ENCODE measurements at regions not wholly inside any gene's neighbourhood (a gene's known extent, or its start where the extent isn't known, plus 50 kb on each side); places are given as distances from the start of the nearest gene placed in this dataset.
"Not testable (repeated sequence)": the region's sequence is repeated elsewhere in the genome, so short reads cannot be mapped to it uniquely, and the experiment has no call there.

DNA sequence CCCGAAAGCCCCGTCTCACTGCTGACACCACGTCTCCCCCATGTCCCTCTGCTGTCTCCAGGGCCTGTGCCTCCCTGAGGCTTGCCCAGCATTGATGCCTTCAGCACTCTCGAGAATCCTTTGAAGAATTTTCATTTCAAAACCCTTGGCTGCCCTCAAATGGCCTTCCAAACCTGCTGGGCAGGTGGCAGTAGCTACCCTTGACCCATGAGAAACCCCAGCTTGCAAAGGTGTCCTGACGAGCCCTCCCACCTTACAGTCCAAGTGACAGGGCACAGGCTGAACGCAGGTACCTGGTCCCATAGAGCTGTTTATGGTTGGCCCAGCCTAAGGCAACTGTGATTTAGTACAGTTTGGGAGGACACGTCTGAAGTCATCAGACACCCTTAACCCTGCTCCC is 97.2 kb upstream of the SPIN1 start:
- no peak for ATAC-seq
- DNase-seq (ENCODE audit: low spot score) = no peak

GRCh38 chr9:88289532-88289931 is 98.7 kb upstream of the SPIN1 start:
- DNase-seq (ENCODE audit: low spot score) (no peak), ATAC-seq (no peak)
- intact Hi-C loops (cut with DNase I) = no loop called here

More for the DNA sequence above, 97.2 kb upstream of the SPIN1 start:
- intact Hi-C loops (cut with DNase I) = no loop called here

DNA sequence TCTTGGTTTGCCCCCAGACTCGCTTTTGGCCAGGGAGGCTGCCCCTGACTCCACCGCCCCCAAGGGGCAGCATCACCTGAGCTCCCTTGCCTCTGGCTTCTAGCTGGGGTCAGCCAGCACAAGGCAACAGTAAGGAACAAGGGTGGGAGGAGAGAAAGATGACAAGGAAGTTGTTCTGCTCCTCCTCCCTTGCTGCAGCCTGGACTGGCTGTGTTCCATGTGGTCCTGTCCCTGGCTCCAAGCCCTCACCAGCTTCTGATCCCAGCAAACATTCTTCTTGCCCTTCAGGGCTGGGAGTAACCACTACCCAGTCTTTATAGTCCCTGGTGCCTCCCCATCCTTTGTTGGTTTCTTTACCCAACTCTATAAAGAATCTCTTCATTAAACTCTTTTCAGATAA is 100.3 kb upstream of the SPIN1 start:
- no peak for ATAC-seq
- intact Hi-C loops (cut with DNase I) = no loop called here
- DNase-seq (ENCODE audit: low spot score) = no peak

- intact Hi-C loops (cut with DNase I) = no loop called here
- DNase-seq (ENCODE audit: low spot score) (no peak), ATAC-seq (no peak)
Observed at GRCh38 chr9:88280816-88281382, 107.3 kb upstream of the SPIN1 start.

- DNase-seq (ENCODE audit: low spot score) = no peak
- intact Hi-C loops (cut with DNase I) = no loop called here
- no peak for ATAC-seq
Observed at GRCh38 chr9:88278036-88278435, 110.2 kb upstream of the SPIN1 start.

- DNase-seq (ENCODE audit: low spot score) = no peak
- ATAC-seq = no peak
- intact Hi-C loops (cut with DNase I) = no loop called here
Observed at GRCh38 chr9:88274078-88274477, 114.2 kb upstream of the SPIN1 start.

DNA sequence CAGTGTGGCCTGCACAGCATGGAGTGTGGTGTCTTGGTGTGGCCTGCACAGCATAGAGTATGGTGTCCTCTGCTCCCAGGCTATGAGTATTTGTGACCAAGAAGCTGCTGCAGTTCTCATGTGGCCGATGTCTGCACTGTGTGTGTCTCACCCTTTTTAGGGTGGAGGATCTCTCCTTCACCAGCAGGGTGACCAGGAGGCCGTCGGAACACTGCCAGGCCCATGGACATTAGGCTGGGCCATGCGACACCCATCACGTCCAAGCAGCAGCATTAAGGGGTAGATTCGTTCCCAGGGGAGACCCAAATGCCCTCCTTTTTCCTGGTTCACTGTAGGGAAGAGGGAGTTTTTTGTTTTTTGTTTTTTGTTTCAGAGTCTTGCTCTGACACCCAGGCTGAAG is 115.3 kb upstream of the SPIN1 start:
- DNase-seq (ENCODE audit: low spot score) (no peak), ATAC-seq (no peak)
- intact Hi-C loops (cut with DNase I) = no loop called here

DNA sequence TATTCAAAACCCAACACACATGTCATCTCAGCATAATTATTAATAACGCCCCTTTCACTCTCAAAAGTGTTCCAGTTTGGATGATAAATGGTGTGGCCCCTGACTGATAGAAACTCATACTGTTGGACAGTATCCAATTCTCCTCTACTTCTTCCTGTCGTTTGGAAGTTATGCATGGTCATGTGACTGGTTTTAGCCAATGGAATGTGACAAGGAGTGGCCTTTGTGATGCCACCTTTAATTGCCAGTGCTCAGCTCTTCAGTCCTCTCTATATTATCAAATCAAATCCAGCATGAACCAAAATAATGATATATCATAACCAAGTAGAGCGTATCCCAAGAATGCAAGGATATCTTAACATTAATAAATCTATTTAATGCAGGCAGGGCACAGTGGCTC is 117.8 kb upstream of the SPIN1 start:
- intact Hi-C loops (cut with DNase I) = no loop called here
- no peak for ATAC-seq
- no peak for DNase-seq (ENCODE audit: low spot score)

DNA sequence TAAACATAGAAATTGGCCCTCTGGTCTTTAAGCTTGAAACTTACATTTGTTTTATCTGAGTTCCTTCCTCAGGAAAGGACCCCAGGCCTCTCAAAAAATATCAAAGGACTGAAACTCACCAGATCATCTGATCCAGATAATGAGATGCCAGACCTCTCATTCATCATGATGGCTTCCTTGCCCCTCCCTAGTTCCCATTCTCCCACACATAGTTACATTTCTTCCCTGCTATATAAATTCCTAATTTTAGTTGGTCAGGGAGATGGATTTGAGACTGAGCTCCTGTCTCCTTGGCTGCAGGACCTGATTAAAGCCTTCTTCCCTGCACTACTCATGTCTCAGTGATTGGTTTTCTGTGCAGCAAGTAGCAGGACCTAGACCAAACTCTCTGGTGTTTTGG is 119.4 kb upstream of the SPIN1 start:
- no peak for DNase-seq (ENCODE audit: low spot score)
- intact Hi-C loops (cut with DNase I) = no loop called here
- no peak for ATAC-seq

DNA sequence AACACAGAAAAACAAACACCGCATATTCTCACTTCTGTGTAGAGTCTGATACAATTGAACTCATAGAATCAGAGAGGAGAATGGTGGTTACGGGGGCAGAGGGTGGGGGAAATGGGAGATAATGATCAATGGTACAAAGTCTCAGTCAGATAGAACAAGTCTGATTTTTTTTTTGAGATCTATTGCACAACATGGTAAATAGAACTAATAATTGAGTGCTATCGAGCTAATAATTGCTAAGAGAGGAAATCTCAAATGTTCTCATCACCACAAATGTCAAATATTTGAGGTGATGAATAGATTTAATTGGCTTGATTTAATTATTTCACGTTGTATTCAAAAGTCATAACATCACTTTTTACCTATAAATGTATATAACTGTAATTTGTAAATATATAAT is 121.0 kb upstream of the SPIN1 start:
- no peak for ATAC-seq
- intact Hi-C loops (cut with DNase I) = no loop called here
- no peak for DNase-seq (ENCODE audit: low spot score)

DNA sequence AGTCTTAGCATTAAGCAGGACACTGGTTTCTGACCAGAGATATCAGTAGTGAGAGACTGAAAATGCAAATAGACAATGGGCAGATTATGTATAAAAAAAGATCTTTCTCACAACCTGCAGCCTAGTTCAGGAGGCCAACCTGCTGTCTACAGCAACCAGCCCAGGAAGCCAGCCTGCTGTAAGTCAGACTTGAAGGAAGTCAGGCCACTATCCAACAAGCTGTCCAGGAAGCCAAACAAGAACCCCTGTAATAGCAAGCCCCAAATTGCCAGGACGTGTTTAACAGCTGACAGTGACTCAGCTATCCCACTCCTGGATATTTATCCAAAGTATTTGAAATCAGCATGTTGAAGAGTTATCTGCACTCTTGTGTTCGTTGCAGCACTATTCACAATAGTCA is 121.8 kb upstream of the SPIN1 start:
- ATAC-seq (no peak), DNase-seq (ENCODE audit: low spot score) (no peak)
- intact Hi-C loops (cut with DNase I) = no loop called here

DNA sequence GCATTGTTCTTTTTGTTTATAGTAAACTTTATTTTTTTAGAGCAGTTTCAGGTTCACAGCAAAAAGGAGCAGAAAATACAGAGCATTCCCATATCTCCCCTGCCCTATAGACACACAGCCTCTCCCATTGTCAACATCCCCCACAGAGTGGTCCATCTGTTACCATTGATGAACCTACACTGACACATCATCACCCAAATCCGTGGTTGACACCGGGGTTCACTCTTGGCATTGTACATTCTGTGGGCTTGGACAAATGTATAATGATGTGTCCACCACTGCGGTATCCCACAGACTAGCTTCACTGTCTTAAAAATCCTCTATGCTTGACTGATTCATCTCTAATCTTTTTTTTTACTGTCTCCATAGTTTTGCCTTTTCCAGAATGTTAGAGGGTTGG is 120.7 kb upstream of the SPATA31C2 start:
- intact Hi-C loops (cut with DNase I) = no loop called here
- no peak for DNase-seq (ENCODE audit: low spot score)
- no peak for ATAC-seq

DNA sequence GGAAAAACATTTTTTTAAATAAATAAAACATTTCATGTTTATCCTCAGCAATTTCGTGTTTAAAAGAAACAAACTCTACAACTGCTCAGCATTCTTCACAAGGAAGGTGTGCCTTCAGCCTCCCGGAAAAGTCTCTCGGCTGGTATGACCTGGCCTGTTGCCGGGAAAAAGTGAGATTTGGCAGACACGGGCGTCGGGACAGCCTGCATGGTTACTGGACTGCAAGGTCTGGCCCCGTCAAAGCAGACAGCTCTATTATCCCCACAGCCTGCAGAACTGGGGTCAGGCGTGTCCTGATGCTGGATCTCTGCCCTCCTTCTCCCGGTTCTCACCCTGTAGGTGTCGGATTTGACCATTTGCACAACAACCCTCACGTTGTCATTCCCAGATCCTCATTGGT is 120.3 kb upstream of the SPATA31C2 start:
- ATAC-seq = peak; percentile 72
- peak; percentile 64 for DNase-seq (ENCODE audit: low spot score)
- intact Hi-C loops (cut with DNase I) = no loop called here

GRCh38 chr9:88258024-88258423 is 119.7 kb upstream of the SPATA31C2 start:
- peak; percentile 94 for ATAC-seq
- peak; percentile 65 for DNase-seq (ENCODE audit: low spot score)
- intact Hi-C loops (cut with DNase I) = no loop called here

GRCh38 chr9:88256216-88256615 is 117.9 kb upstream of the SPATA31C2 start:
- DNase-seq (ENCODE audit: low spot score) (no peak), ATAC-seq (no peak)
- intact Hi-C loops (cut with DNase I) = no loop called here

- ATAC-seq; DNase-seq (ENCODE audit: low spot score); intact Hi-C loops (cut with DNase I): not testable (repeated sequence)
Observed at GRCh38 chr9:88255806-88256205, 117.5 kb upstream of the SPATA31C2 start.

DNA sequence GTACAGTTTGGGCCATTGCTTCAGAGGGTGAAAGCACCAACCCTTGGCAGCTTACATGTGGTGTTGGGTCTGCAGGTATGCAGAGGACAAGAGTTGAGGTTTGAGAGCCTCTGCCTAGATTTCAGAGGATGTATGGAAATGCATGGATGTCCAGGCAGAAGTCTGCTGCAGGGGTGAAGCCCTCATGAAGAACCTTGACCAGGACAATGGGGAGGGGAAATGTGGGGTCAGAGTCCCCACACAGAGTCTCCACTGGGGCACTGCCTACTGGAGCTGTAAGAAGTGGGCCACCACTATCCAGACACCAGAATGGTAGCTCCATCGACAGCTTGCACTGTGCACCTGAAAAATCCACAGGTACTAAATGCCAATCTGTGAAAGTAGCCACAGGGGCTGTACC is 113.6 kb upstream of the SPATA31C2 start:
- intact Hi-C loops (cut with DNase I) = no loop called here
- DNase-seq (ENCODE audit: low spot score) (no peak), ATAC-seq (no peak)

GRCh38 chr9:88243736-88244135 is 105.5 kb upstream of the SPATA31C2 start:
- intact Hi-C loops (cut with DNase I) = no loop called here
- ATAC-seq (no peak), DNase-seq (ENCODE audit: low spot score) (no peak)

DNA sequence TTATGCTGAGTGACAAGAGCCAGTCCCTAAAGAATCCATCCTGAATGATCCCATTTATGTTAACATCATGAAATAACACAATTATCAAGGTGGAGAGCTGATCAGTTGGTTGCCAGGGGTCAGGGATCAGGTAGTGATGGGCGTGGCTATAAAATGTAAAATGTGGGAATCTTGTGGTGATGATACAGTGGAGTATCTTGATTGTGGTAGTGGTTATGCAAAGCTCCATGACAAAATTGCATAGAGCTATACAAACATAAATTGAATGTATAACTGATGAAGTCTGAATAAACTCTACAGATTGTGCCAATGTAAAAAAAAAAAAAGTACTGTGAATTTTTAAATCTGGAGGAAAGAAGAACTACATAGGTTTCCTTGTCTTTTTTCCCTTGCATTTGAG is 104.6 kb upstream of the SPATA31C2 start:
- DNase-seq (ENCODE audit: low spot score) = no peak
- ATAC-seq = no peak
- intact Hi-C loops (cut with DNase I) = no loop called here

GRCh38 chr9:88237991-88238571 is 99.8 kb upstream of the SPATA31C2 start:
- ATAC-seq (no peak), DNase-seq (ENCODE audit: low spot score) (no peak)
- intact Hi-C loops (cut with DNase I) = no loop called here

DNA sequence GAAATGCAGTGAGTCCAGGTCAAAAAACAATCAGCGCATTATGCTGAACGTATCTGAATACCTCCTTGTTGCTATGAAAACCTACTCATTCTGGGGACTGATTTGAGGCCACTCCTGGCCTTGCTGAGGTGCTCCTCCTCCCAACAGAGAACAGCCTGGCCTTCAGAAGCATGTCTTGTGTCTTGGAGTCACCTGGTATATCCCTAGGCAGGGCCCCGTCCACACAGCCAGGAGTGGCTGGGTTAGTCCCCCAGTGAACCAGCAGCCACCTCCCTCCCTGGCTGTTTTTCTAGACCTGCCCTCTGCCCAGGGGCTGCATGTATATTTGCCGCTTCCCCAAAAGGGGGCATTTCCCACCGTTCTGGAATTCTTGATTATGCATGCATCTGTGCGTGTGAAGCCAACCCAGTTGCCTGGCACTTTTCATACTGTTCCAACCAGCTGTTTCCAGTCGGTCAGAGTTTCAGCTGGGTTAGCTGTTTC is 99.2 kb upstream of the SPATA31C2 start:
- DNase-seq (ENCODE audit: low spot score) = no peak
- intact Hi-C loops (cut with DNase I) = no loop called here
- ATAC-seq = peak; percentile 85

All from sciatic nerve (tissue), 2 donors.